Activated CD8-positive, alpha-beta T cell treated with anti-CD3 and anti-CD28 coated beads for 36 hours (primary cell): ENCODE measurements at regions not wholly inside any gene's neighbourhood (a gene's known extent, or its start where the extent isn't known, plus 50 kb on each side); places are given as distances from the start of the nearest gene placed in this dataset.

Experiments
- ATAC-seq: fragments of 200-7000 bp; cut with Tn5 transposase; one replicate; pipeline ENCODE4 v1.10.0; 2021; ENCODE audit warnings: mild to moderate bottlenecking, moderate library complexity
- CTCF ChIA-PET: fragments of 350-600 bp; sonication (Branson Sonifier 250); formaldehyde crosslinking; loops from one replicate; lab custom pipeline; 2021; ENCODE audit warnings: antibody characterized with exemption; lab: Charles Lee
- POLR2A ChIA-PET: fragments of 350-600 bp; sonication (Branson Sonifier 250); formaldehyde crosslinking; loops from one replicate; lab custom pipeline; 2021; ENCODE audit warnings: antibody characterized with exemption; lab: Charles Lee
- DNase-seq: peaks from one replicate; pipeline ENCODE4 v3.0.0-alpha.2; 2020
- H3K27ac Mint-ChIP-seq: one replicate; pipeline ENCODE4 v1.8.0; 2021; ENCODE audit warnings: mild to moderate bottlenecking, mixed read lengths
- H3K27me3 Mint-ChIP-seq: one replicate; pipeline ENCODE4 v1.8.0; 2021; ENCODE audit warnings: mixed read lengths
- H3K36me3 Mint-ChIP-seq: one replicate; pipeline ENCODE4 v1.8.0; 2021; ENCODE audit warnings: low read depth, mixed read lengths
- H3K4me1 Mint-ChIP-seq: one replicate; pipeline ENCODE4 v1.8.0; 2021; ENCODE audit warnings: low read depth, mixed read lengths
- H3K4me3 Mint-ChIP-seq: one replicate; pipeline ENCODE4 v1.8.0; 2021; ENCODE audit warnings: mild to moderate bottlenecking, moderate library complexity, mixed read lengths
- H3K9me3 Mint-ChIP-seq: one replicate; pipeline ENCODE4 v1.8.0; 2021; ENCODE audit warnings: mixed read lengths
- intact Hi-C: fragments of 100-400 bp; cut with micrococcal nuclease; formaldehyde crosslinking; loops from one replicate; pipeline ENCODE4 v1.10.0; 2022
- TF ChIP-seq, protein P1 (sequence below): fragments of 200-600 bp; IDR thresholded peaks from one replicate; pipeline ENCODE4 v1.8.0; 2022; ENCODE audit warnings: antibody characterized with exemption, mild to moderate bottlenecking

DNA sequence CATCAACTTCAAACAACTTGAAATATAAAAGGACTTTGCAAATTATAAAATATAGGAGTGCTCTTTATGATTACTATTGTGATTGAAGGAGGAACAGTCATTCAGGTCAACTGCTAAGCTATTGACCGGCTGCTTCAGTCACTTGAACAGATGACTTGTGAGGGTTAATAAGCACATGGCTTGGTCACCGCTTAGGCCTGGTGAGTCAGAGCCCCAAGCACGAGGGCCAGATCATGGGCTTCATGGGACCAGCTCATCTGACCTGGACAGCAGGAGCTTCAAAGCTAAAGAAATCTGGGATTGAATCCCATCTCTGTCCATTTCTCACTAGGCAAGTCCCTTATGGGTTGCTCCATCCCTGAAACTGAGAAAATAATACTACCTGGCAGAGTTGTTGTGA, 60.4 kb upstream of the ADO start:
- TF ChIP-seq, protein P1, sequence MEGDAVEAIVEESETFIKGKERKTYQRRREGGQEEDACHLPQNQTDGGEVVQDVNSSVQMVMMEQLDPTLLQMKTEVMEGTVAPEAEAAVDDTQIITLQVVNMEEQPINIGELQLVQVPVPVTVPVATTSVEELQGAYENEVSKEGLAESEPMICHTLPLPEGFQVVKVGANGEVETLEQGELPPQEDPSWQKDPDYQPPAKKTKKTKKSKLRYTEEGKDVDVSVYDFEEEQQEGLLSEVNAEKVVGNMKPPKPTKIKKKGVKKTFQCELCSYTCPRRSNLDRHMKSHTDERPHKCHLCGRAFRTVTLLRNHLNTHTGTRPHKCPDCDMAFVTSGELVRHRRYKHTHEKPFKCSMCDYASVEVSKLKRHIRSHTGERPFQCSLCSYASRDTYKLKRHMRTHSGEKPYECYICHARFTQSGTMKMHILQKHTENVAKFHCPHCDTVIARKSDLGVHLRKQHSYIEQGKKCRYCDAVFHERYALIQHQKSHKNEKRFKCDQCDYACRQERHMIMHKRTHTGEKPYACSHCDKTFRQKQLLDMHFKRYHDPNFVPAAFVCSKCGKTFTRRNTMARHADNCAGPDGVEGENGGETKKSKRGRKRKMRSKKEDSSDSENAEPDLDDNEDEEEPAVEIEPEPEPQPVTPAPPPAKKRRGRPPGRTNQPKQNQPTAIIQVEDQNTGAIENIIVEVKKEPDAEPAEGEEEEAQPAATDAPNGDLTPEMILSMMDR = no peak
- Mint-ChIP-seq H3K27ac (no peak overlapping the region), H3K9me3 (no peaks in the 10 kb centered on the region), H3K4me1 (peaks cover 24% of the 10 kb centered on the region), H3K27me3 (no peaks in the 10 kb centered on the region), H3K36me3 (no peaks in the 10 kb centered on the region), H3K4me3 (no peak overlapping the region)
- ChIA-PET CTCF (interaction anchor here (0.6 to 1.3 kb wide), 5 partner anchors 8 to 74 kb away, joined by 3 to 4 read pairs (median 3); no protein-coding TSS in a partner anchor), POLR2A (interaction anchor here (1.3 kb wide), 1 partner anchor 11 kb away, joined by 3 read pairs; no protein-coding TSS in a partner anchor)
- intact Hi-C loops = no loop called here
- no peak for DNase-seq
- ATAC-seq = no peak

DNA sequence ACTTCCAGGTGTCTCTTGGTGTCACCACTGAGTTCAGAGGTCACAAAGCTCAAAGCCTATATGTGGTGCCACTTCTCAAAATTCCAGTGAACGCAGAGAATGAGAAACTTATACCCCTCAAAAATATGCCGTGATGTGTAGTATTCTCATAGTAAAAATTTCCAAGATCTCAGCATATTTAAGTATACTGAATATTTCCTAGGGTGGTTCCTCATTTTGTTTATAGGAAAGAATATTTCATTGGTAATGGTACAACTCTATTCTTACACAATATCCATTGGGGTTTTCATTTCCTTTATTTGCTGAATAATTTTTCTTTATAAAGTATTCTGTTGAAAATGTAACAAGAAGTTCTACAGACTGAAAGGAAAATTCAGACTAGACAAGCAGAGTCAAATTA, 58.9 kb upstream of the ADO start:
- H3K4me3 Mint-ChIP-seq = no peak overlapping the region
- H3K4me1 Mint-ChIP-seq = peaks cover 32% of the 10 kb centered on the region
- TF ChIP-seq, protein P1 = no peak
- intact Hi-C loops = no loop called here
- ChIA-PET CTCF (interaction anchor here (1.2 kb wide), 1 partner anchor 73 kb away, joined by 4 read pairs; no protein-coding TSS in a partner anchor), POLR2A (interaction anchor here (0.6 to 1.5 kb wide), 2 partner anchors 58 to 561 kb away, joined by 3 read pairs; no protein-coding TSS in a partner anchor)
- no peaks in the 10 kb centered on the region for H3K9me3 Mint-ChIP-seq
- ATAC-seq (no peak), DNase-seq (no peak)
- no peaks in the 10 kb centered on the region for H3K27me3 Mint-ChIP-seq
- H3K36me3 Mint-ChIP-seq = no peaks in the 10 kb centered on the region
- no peak overlapping the region for H3K27ac Mint-ChIP-seq

DNA sequence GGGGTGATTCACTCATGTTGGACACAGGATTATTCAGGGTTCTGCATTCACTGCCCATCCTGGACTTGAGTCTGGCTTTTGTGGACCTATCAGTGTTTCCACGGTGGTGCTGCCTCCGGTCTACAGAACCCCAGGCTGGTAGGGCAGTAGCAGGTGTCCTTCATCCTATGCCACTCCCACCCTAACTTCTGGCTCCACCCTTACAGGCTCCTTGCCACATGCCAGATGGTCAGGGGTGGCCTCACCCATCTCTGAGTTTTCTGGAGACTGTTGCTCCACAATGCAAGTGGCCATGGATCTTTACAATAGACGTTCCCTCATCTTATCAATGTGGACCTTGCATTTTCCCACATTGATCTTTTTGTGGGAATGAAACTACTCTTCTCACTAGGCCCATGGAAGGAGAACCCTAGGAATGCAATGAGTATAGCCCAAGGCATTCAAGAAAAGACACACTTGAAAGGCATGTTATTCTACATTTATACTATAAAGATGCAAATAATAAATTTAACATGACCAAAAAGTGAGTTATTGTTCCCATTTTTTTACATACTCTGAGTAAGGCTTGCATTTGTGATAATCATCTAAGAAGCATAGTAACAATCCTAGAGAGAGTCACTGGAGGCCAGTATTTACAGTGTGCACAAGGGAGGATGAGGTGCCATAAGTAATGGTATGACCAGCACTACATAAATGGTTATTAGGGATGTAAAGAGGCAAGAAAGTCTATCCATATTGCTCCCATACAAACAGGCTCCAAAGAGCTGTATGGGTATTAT, 57.4 kb upstream of the ADO start:
- Mint-ChIP-seq H3K27ac (no peak overlapping the region), H3K4me3 (no peak overlapping the region), H3K27me3 (no peaks in the 10 kb centered on the region), H3K36me3 (no peaks in the 10 kb centered on the region), H3K9me3 (no peaks in the 10 kb centered on the region), H3K4me1 (peaks cover 32% of the 10 kb centered on the region)
- intact Hi-C loops = no loop called here
- POLR2A ChIA-PET = no interaction called here
- ATAC-seq (no peak), DNase-seq (no peak)
- CTCF ChIA-PET = no interaction called here
- TF ChIP-seq, protein P1 = no peak

DNA sequence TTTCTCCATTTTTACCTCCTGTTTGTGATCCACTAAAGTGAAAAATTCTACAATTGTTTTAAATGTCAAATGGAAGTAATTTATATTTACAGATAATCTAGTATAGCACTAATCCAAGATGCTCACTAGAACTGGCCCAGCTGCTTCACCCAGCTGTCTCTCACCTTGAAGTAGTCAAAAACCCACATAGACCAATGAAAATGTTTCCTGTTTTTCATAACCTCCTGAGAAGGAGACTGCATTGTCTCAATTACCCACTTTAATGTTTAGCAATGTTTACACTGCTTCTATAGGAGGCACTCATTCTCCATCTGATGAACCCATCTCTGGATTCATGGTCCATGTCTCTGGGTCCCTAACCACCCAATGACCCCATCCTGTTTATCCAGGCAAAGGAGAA, 56.1 kb upstream of the ADO start:
- Mint-ChIP-seq H3K9me3 (no peaks in the 10 kb centered on the region), H3K27ac (peak overlapping the region; percentile 88), H3K36me3 (no peaks in the 10 kb centered on the region), H3K27me3 (no peaks in the 10 kb centered on the region), H3K4me3 (no peak overlapping the region), H3K4me1 (peaks cover 22% of the 10 kb centered on the region)
- DNase-seq = no peak
- ATAC-seq = peak; percentile 24
- CTCF ChIA-PET = interaction anchor here (1.9 to 2.8 kb wide), 2 partner anchors 12 kb away, joined by 6 to 12 read pairs; no protein-coding TSS in a partner anchor
- POLR2A ChIA-PET = interaction anchor here (0.7 to 2.0 kb wide), 5 partner anchors 12 to 111 kb away, joined by 3 to 7 read pairs (median 5); no protein-coding TSS in a partner anchor
- TF ChIP-seq, protein P1 = no peak
- intact Hi-C loops = no loop called here
